Astrocyte of the spinal cord (primary cell): ENCODE measurements at regions not wholly inside any gene's neighbourhood (a gene's known extent, or its start where the extent isn't known, plus 50 kb on each side); places are given as distances from the start of the nearest gene placed in this dataset.

Experiments used
- DNase-seq: peaks from one replicate; pipeline ENCODE4 v3.0.0; 2011; ENCODE audit warnings: low read depth, low spot score
- H3K4me3 ChIP-seq: 2 replicates; pipeline ENCODE4 v1.5.1; 2011; ENCODE audit warnings: low read depth, mild to moderate bottlenecking, low read length, moderate library complexity
- in situ Hi-C: cut with HindIII; loops from 2 replicates; pipeline ENCODE4 v1.10.0; 2017; ENCODE audit warnings: low sequenced_read_pairs
- TF ChIP-seq, protein P1 (sequence below): IDR thresholded peaks from 2 replicates; pipeline ENCODE4 v1.5.1; 2012; ENCODE audit warnings: low read depth, mild to moderate bottlenecking, low read length, inconsistent platforms

DNA sequence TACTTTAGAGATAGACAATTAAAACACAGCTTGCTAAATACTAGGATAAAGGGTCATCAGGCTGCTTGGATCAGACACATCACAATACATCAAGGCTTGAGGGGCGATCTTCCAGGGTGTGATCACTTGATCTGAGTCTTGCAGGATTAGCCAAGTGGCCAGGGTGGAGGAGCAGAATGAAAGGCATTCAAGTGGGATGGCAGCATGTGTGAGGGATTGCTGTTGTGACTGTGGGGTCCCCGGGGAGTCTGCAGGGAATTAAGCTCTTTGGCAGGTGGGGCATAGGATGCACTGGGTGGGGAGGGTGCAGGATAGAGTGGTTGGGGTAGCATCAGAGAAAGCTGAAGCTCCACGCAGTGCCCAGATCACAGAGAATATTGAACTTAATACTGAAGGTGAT, 58.0 kb upstream of the TMEM163 start:
- in situ Hi-C loops = no loop called here
- TF ChIP-seq, protein P1, sequence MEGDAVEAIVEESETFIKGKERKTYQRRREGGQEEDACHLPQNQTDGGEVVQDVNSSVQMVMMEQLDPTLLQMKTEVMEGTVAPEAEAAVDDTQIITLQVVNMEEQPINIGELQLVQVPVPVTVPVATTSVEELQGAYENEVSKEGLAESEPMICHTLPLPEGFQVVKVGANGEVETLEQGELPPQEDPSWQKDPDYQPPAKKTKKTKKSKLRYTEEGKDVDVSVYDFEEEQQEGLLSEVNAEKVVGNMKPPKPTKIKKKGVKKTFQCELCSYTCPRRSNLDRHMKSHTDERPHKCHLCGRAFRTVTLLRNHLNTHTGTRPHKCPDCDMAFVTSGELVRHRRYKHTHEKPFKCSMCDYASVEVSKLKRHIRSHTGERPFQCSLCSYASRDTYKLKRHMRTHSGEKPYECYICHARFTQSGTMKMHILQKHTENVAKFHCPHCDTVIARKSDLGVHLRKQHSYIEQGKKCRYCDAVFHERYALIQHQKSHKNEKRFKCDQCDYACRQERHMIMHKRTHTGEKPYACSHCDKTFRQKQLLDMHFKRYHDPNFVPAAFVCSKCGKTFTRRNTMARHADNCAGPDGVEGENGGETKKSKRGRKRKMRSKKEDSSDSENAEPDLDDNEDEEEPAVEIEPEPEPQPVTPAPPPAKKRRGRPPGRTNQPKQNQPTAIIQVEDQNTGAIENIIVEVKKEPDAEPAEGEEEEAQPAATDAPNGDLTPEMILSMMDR = no peak
- DNase-seq = no peak
- H3K4me3 ChIP-seq = no peak overlapping the region

DNA sequence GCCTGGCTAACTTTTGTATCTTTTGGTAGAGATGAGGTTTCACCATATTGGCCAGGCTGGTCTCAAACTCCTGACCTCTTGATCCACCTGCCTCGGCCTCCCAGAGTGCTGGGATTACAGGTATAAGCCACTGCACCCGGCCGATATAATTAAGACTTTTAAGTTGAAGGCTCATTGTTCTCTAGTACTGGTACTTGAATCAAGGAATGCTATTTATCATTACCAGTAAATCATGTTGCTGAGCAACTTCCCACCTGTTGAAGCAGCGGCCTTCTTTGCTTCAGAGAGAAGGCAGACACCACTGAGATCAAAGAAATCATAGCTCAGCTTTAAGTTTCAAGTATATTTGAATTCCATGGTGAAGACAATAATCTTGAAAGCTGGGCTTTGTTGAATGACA, 58.8 kb upstream of the TMEM163 start:
- H3K4me3 ChIP-seq = no peak overlapping the region
- in situ Hi-C loops = no loop called here
- TF ChIP-seq, protein P1 = no peak
- DNase-seq = no peak

DNA sequence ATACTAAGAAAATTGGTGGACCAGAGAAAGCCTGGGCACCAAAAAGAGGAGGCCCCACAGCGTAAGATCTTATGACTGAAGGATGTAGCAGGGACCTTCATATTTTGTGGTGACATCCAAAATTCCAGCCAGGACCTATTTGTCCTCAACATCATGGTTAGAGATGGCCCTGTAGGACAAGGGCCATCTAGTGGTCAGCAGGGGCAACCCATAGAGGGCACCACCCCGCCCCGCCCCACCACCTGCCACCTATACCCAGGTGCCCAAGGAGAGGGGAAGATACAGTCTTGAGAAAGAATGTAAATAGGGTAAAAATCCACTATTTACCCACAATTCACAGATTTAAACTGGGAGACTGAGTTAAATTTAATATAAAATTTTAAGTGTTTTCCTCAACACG, 59.6 kb upstream of the TMEM163 start:
- no peak for DNase-seq
- no peak overlapping the region for H3K4me3 ChIP-seq
- in situ Hi-C loops = no loop called here
- TF ChIP-seq, protein P1 = peak; percentile 21

- DNase-seq = no peak
- in situ Hi-C loops = no loop called here
- TF ChIP-seq, protein P1 = no peak
- H3K4me3 ChIP-seq = no peak overlapping the region
These were observed 57.4 kb upstream of the ACMSD start for GRCh38 chr2:134780972-134781371.

DNA sequence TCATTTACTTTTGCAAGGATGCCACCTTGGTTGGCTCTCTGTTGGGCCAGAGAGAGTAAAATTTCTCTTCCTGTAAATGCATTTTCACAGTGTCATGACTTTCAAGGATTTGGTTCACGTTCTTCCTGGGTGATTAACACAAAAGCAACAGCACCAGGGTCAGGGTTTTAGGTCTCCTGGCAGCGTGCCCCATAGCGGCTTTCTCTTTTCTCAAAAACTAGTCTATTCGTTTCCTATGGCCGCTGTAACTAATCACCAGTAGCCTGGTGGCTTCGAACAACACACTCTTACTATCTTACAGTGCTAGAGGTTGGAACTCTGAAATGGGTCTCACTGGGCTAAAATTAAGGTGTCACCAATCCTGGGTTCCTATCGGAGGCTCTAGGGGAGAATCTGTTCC, 56.3 kb upstream of the ACMSD start:
- in situ Hi-C loops = no loop called here
- TF ChIP-seq, protein P1 = no peak
- no peak for DNase-seq

GRCh38 chr2:134782792-134783191, 55.6 kb upstream of the ACMSD start:
- H3K4me3 ChIP-seq = no peak overlapping the region
- TF ChIP-seq, protein P1 = peak; percentile 44
- in situ Hi-C loops = no loop called here
- peak; percentile 29 for DNase-seq

More for the DNA sequence above, 56.3 kb upstream of the ACMSD start:
- no peak overlapping the region for H3K4me3 ChIP-seq

DNA sequence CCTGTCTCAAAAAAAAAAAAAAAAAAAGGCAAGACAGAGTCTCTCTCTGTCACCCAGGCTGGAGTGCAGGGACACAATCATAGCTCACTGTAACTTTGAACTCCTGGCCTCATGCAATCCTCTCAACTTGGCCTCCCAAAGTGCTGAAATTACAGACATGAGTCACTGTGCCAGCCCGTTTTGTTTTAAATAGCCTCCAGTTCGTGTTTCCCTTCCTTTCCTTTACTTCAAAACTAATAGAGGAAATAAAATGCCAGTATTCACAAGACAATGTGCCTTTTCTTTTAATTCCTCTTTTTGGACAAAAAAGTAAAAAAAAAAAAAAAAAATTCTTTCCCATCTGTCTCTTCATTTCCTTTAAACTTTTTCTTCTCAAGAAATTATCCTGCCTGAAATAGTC, 54.5 kb upstream of the ACMSD start:
- no peak overlapping the region for H3K4me3 ChIP-seq
- no peak for DNase-seq
- in situ Hi-C loops = no loop called here
- TF ChIP-seq, protein P1 = no peak
